ENCODE measurements at regions not wholly inside any gene's neighbourhood (a gene's known extent, or its start where the extent isn't known, plus 50 kb on each side); places are given as distances from the start of the nearest gene placed in this dataset.

- Histone ChIP-seq H3K27me3 (replicated peaks in 1 of 4; ENCODE audit: control insufficient read depth in 3 of 4, extremely low read depth in 1 of 4, insufficient read depth in 3 of 4, low read length in 3 of 4) (no peaks in the 10 kb centered on the region), H3K4me1 (replicated peaks in 1 of 4; ENCODE audit: control insufficient read depth in 3 of 4, insufficient read depth in 4 of 4, low read length in 3 of 4) (peaks cover 0 to 8% (median 4%) of the 10 kb centered on the region in 4 experiments; a peak in 2 of 7 replicates), H3K23me2 (ENCODE audit: low read depth, low read length) (no peaks in the 10 kb centered on the region), H3K18ac (ENCODE audit: extremely low read depth, low read length) (no peak overlapping the region), H3K4me2 (ENCODE audit: insufficient read depth in 1 of 2, low read depth in 2 of 2, low read length in 2 of 2) (no peak overlapping the region), H2BK20ac (ENCODE audit: low read length) (no peak overlapping the region), H2AK5ac (ENCODE audit: low read depth, low read length) (no peak overlapping the region), H3K36me3 (ENCODE audit: control insufficient read depth in 2 of 4, insufficient read depth in 4 of 4, low read length in 3 of 4) (no peaks in the 10 kb centered on the region), H3K4me3 (ENCODE audit: extremely low read depth in 1 of 4, insufficient read depth in 2 of 4, low read depth in 3 of 4, low read length in 4 of 4) (no peak overlapping the region), H2BK120ac (replicated peaks; ENCODE audit: low read depth, low read length) (no peak overlapping the region), H3K27ac (ENCODE audit: low read depth, low read length) (no peak overlapping the region), H2AFZ (ENCODE audit: low read length) (no peak overlapping the region), H2BK5ac (ENCODE audit: low read depth, low read length) (no peak overlapping the region), H2BK12ac (ENCODE audit: low read depth, low read length) (no peak overlapping the region), H3K79me2 (ENCODE audit: control insufficient read depth in 1 of 2, insufficient read depth in 2 of 2, low read length in 2 of 2) (no peaks in the 10 kb centered on the region), H4K5ac (ENCODE audit: insufficient read length, low read depth, low read length) (no peak overlapping the region), H3K23ac (ENCODE audit: insufficient read length) (no peak overlapping the region), H3K79me1 (ENCODE audit: low read depth, low read length) (no peaks in the 10 kb centered on the region), H3K4ac (replicated peaks; ENCODE audit: insufficient read length, low read depth, low read length) (no peak overlapping the region), H4K8ac (ENCODE audit: extremely low read depth, insufficient read depth, low read length) (no peak overlapping the region), H4K91ac (replicated peaks; ENCODE audit: insufficient read length, low read length) (no peak overlapping the region), H3K56ac (replicated peaks; ENCODE audit: insufficient read length, low read depth, low read length) (no peak overlapping the region), H2BK15ac (ENCODE audit: low read length) (no peak overlapping the region), H4K20me1 (replicated peaks in 1 of 2; ENCODE audit: control insufficient read depth in 1 of 2, insufficient read depth in 2 of 2, low read length in 2 of 2) (no peaks in the 10 kb centered on the region), H3K9ac (replicated peaks in 1 of 4; ENCODE audit: extremely low read depth in 1 of 4, low read depth in 3 of 4, low read length in 3 of 4) (no peak overlapping the region), H3K14ac (ENCODE audit: insufficient read length) (no peak overlapping the region), H3K9me3 (ENCODE audit: insufficient read depth in 2 of 2, low read depth in 1 of 2, low read length in 1 of 2) (no peaks in the 10 kb centered on the region)
- ChIA-PET CTCF (ENCODE audit: partially characterized antibody) (no interaction called here), POLR2A (ENCODE audit: partially characterized antibody) (no interaction called here)
- TF ChIP-seq EGR1 (IDR thresholded peaks at IDR 0.05; ENCODE audit: borderline replicate concordance, low read depth, low read length) (no peak), POU5F1 (IDR thresholded peaks at IDR 0.05; ENCODE audit: low read depth, low read length) (no peak), SP1 (IDR thresholded peaks at IDR 0.05; ENCODE audit: low read depth, low read length) (no peak), MAFK (IDR thresholded peaks at IDR 0.05; ENCODE audit: low read depth, low read length) (no peak), EZH2 (IDR thresholded peaks at IDR 0.05; ENCODE audit: low read depth, low read length, severe bottlenecking) (no peak), TEAD4 (IDR thresholded peaks at IDR 0.05; ENCODE audit: low read depth, low read length) (no peak), GABPA (IDR thresholded peaks at IDR 0.05; ENCODE audit: borderline replicate concordance, insufficient read depth, low read length) (no peak), GTF2F1 (IDR thresholded peaks at IDR 0.05; ENCODE audit: borderline replicate concordance, low read depth, low read length) (no peak), RBBP5 (IDR thresholded peaks at IDR 0.05; ENCODE audit: borderline replicate concordance, low read depth, low read length) (no peak)
- TF ChIP-seq, protein P1, sequence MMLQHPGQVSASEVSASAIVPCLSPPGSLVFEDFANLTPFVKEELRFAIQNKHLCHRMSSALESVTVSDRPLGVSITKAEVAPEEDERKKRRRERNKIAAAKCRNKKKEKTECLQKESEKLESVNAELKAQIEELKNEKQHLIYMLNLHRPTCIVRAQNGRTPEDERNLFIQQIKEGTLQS (IDR thresholded peaks at IDR 0.05; ENCODE audit: insufficient read depth, low read depth, low read length): no peak
- 83% methylated on average over 5 of the region's 5 CpGs; no CpG with 5 or more reads in 1 of the 2 experiments for WGBS, 2 experiments (ENCODE audit: extremely low coverage in 1 of 2, insufficient coverage in 1 of 2, insufficient read length in 1 of 2, insufficient replicate concordance in 2 of 2, low coverage in 1 of 2, low lambda C conversion rate in 2 of 2, missing lambda C conversion rate in 1 of 2)
- DNase-seq (ENCODE audit: low read depth in 1 of 2, low spot score in 2 of 2) (no peak), FAIRE-seq (no peak)
Measured at GRCh38 chr3:3701949-3702348, 97.3 kb upstream of the LRRN1 start.

Measured in H1 (cell line).